ENCODE measurements at regions not wholly inside any gene's neighbourhood (a gene's known extent, or its start where the extent isn't known, plus 50 kb on each side); places are given as distances from the start of the nearest gene placed in this dataset.
"Not testable (repeated sequence)": the region's sequence is repeated elsewhere in the genome, so short reads cannot be mapped to it uniquely, and the experiment has no call there.

- no peak for DNase-seq (ENCODE audit: low spot score)
Measured at GRCh38 chr21:19065164-19065563, 661.6 kb upstream of the TMPRSS15 start.

GRCh38 chr21:19076031-19076430, 672.4 kb upstream of the TMPRSS15 start:
- no peak for DNase-seq (ENCODE audit: low spot score)

- no peak for DNase-seq (ENCODE audit: low spot score)
Measured at GRCh38 chr21:19109694-19110093, 706.1 kb upstream of the TMPRSS15 start.

- DNase-seq (ENCODE audit: low spot score) = not testable (repeated sequence)
Measured at GRCh38 chr21:19119259-19119658, 715.7 kb upstream of the TMPRSS15 start.

GRCh38 chr21:19120591-19120990, 717.0 kb upstream of the TMPRSS15 start:
- DNase-seq (ENCODE audit: low spot score) = no peak

GRCh38 chr21:19122356-19122755, 718.8 kb upstream of the TMPRSS15 start:
- DNase-seq (ENCODE audit: low spot score) = peak; percentile 79

- peak; percentile 50 for DNase-seq (ENCODE audit: low spot score)
Measured at GRCh38 chr21:19123053-19123452, 719.5 kb upstream of the TMPRSS15 start.

- DNase-seq (ENCODE audit: low spot score) = no peak
Measured at GRCh38 chr21:19123525-19123924, 719.9 kb upstream of the TMPRSS15 start.

- peak; percentile 22 for DNase-seq (ENCODE audit: low spot score)
Measured at GRCh38 chr21:19124691-19125090, 721.1 kb upstream of the TMPRSS15 start.

- no peak for DNase-seq (ENCODE audit: low spot score)
Measured at GRCh38 chr21:19130379-19131028, 726.9 kb upstream of the TMPRSS15 start.

GRCh38 chr21:19141511-19141910, 737.9 kb upstream of the TMPRSS15 start:
- no peak for DNase-seq (ENCODE audit: low spot score)

- DNase-seq (ENCODE audit: low spot score) = no peak
Measured at GRCh38 chr21:19145682-19146293, 742.2 kb upstream of the TMPRSS15 start.

- DNase-seq (ENCODE audit: low spot score) = no peak
Measured at GRCh38 chr21:19148056-19148455, 744.5 kb upstream of the TMPRSS15 start.

GRCh38 chr21:19171585-19171984, 768.0 kb upstream of the TMPRSS15 start:
- DNase-seq (ENCODE audit: low spot score) = no peak

GRCh38 chr21:19181604-19182140, 778.1 kb upstream of the TMPRSS15 start:
- no peak for DNase-seq (ENCODE audit: low spot score)

GRCh38 chr21:19197950-19198349, 794.4 kb upstream of the TMPRSS15 start:
- DNase-seq (ENCODE audit: low spot score) = no peak

GRCh38 chr21:19198801-19199200, 795.2 kb upstream of the TMPRSS15 start:
- DNase-seq (ENCODE audit: low spot score) = no peak

GRCh38 chr21:19218163-19218562, 814.6 kb upstream of the TMPRSS15 start:
- DNase-seq (ENCODE audit: low spot score) = no peak

GRCh38 chr21:19224090-19224489, 820.5 kb upstream of the TMPRSS15 start:
- no peak for DNase-seq (ENCODE audit: low spot score)

- peak; percentile 6 for DNase-seq (ENCODE audit: low spot score)
Measured at GRCh38 chr21:19228226-19228625, 824.6 kb upstream of the TMPRSS15 start.

- DNase-seq (ENCODE audit: low spot score) = not testable (repeated sequence)
Measured at GRCh38 chr21:19233841-19234240, 830.3 kb upstream of the TMPRSS15 start.

GRCh38 chr21:19236209-19236608, 832.6 kb upstream of the TMPRSS15 start:
- DNase-seq (ENCODE audit: low spot score) = no peak

GRCh38 chr21:19237608-19238007, 834.0 kb upstream of the TMPRSS15 start:
- peak; percentile 8 for DNase-seq (ENCODE audit: low spot score)

GRCh38 chr21:19239696-19240095, 836.1 kb upstream of the TMPRSS15 start:
- no peak for DNase-seq (ENCODE audit: low spot score)
